ENCODE measurements at regions not wholly inside any gene's neighbourhood (a gene's known extent, or its start where the extent isn't known, plus 50 kb on each side); places are given as distances from the start of the nearest gene placed in this dataset.

DNA sequence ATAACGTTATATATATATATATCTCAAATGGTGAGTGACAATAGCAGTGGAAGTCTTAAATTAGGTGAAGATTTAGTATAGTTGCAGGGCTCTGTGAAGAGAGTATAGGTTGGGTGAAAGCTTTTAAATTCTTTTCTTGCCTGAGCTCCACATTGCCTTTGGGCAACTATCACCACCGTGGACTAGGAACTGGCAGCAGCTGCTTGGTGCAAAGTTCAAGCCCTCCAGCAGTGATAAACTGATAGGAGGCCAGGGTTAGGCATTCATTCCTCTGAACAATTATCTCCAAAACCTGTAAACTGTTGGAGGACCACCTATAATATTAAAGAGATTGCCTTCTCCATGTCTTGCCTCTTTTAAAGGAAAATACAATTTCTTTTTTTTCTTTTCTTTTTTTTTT lies 91.2 kb upstream of the ATXN7L3B start:
- POLR2A ChIA-PET: no interaction called here
- BruUV-seq (replicated peaks): no TSS peak
- ATAC-seq (no peak), DNase-seq (ENCODE audit: low read depth, low spot score) (no peak)
- H3K4me3 ChIP-seq (ENCODE audit: low read depth in 2 of 2, low read length in 2 of 2): no peak overlapping the region
- CTCF ChIA-PET: no interaction called here
- H3K27me3 ChIP-seq (ENCODE audit: control insufficient read depth, insufficient read depth, low read length): no peaks in the 10 kb centered on the region
- in situ Hi-C loops (cut with HindIII; ENCODE audit: low pct_unique_long_range_greater_than_20kb, low sequenced_read_pairs) (no loop called here), intact Hi-C loops (cut with micrococcal nuclease; ENCODE audit: unreplicated experiment) (no loop called here)
- TF ChIP-seq TCF7L2 (IDR thresholded peaks at IDR 0.05; ENCODE audit: low read depth, low read length) (no peak), SIN3A (IDR thresholded peaks at IDR 0.05; ENCODE audit: borderline replicate concordance, insufficient read depth, low read depth, low read length) (no peak), POLR2AphosphoS5 (IDR thresholded peaks at IDR 0.05; ENCODE audit: low read depth, low read length) (no peak), CTCF (IDR thresholded peaks at IDR 0.05) (no peak)
- TF ChIP-seq, protein P1, sequence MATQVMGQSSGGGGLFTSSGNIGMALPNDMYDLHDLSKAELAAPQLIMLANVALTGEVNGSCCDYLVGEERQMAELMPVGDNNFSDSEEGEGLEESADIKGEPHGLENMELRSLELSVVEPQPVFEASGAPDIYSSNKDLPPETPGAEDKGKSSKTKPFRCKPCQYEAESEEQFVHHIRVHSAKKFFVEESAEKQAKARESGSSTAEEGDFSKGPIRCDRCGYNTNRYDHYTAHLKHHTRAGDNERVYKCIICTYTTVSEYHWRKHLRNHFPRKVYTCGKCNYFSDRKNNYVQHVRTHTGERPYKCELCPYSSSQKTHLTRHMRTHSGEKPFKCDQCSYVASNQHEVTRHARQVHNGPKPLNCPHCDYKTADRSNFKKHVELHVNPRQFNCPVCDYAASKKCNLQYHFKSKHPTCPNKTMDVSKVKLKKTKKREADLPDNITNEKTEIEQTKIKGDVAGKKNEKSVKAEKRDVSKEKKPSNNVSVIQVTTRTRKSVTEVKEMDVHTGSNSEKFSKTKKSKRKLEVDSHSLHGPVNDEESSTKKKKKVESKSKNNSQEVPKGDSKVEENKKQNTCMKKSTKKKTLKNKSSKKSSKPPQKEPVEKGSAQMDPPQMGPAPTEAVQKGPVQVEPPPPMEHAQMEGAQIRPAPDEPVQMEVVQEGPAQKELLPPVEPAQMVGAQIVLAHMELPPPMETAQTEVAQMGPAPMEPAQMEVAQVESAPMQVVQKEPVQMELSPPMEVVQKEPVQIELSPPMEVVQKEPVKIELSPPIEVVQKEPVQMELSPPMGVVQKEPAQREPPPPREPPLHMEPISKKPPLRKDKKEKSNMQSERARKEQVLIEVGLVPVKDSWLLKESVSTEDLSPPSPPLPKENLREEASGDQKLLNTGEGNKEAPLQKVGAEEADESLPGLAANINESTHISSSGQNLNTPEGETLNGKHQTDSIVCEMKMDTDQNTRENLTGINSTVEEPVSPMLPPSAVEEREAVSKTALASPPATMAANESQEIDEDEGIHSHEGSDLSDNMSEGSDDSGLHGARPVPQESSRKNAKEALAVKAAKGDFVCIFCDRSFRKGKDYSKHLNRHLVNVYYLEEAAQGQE (IDR thresholded peaks at IDR 0.05; ENCODE audit: insufficient read depth in 1 of 2, low read depth in 2 of 2, low read length in 1 of 2): no peak
- no peaks in the 10 kb centered on the region for H3K36me3 ChIP-seq (ENCODE audit: control insufficient read depth, insufficient read depth, low read length)
- no peaks in the 10 kb centered on the region for H3K9me3 ChIP-seq (ENCODE audit: control insufficient read depth, insufficient read depth, low read depth, low read length)
- no peak overlapping the region for H3K27ac ChIP-seq (ENCODE audit: low read length)
- no peaks in the 10 kb centered on the region for H3K4me1 ChIP-seq (ENCODE audit: control insufficient read depth, insufficient read depth, low read length)

DNA sequence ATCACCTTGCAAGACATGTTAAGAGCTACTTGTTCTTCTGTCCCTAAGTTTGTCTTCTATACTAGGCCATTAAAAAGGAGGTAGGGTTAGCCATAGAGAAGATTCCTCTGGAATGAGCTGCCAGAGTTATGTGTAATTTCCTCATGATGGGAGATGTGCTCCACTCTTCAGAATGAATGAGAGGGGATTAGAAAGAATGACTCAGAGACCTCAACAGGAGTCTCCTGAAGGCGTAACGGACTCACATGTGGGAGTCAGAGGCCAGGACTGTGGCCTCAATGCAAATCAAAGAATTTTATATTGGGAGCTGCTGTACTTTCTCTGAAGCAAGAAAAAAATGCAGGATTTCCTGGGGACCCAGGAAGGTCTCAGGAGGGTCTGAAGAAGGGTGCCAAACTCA lies 87.8 kb upstream of the ATXN7L3B start:
- TF ChIP-seq SIN3A (IDR thresholded peaks at IDR 0.05; ENCODE audit: borderline replicate concordance, insufficient read depth, low read depth, low read length) (no peak), CTCF (IDR thresholded peaks at IDR 0.05) (no peak), POLR2AphosphoS5 (IDR thresholded peaks at IDR 0.05; ENCODE audit: low read depth, low read length) (no peak), TCF7L2 (IDR thresholded peaks at IDR 0.05; ENCODE audit: low read depth, low read length) (no peak)
- TF ChIP-seq, protein P1 (IDR thresholded peaks at IDR 0.05; ENCODE audit: insufficient read depth in 1 of 2, low read depth in 2 of 2, low read length in 1 of 2): no peak
- ATAC-seq (no peak), DNase-seq (ENCODE audit: low read depth, low spot score) (no peak)
- Histone ChIP-seq H3K4me1 (ENCODE audit: control insufficient read depth, insufficient read depth, low read length) (no peaks in the 10 kb centered on the region), H3K36me3 (ENCODE audit: control insufficient read depth, insufficient read depth, low read length) (no peaks in the 10 kb centered on the region), H3K4me3 (ENCODE audit: low read depth in 2 of 2, low read length in 2 of 2) (no peak overlapping the region), H3K27me3 (ENCODE audit: control insufficient read depth, insufficient read depth, low read length) (no peaks in the 10 kb centered on the region), H3K9me3 (ENCODE audit: control insufficient read depth, insufficient read depth, low read depth, low read length) (no peaks in the 10 kb centered on the region), H3K27ac (ENCODE audit: low read length) (no peak overlapping the region)
- intact Hi-C loops (cut with micrococcal nuclease; ENCODE audit: unreplicated experiment) (no loop called here), in situ Hi-C loops (cut with HindIII; ENCODE audit: low pct_unique_long_range_greater_than_20kb, low sequenced_read_pairs) (no loop called here)
- POLR2A ChIA-PET: no interaction called here
- BruUV-seq (replicated peaks): no TSS peak
- CTCF ChIA-PET: no interaction called here

All from Panc1 (cell line).